ENCODE measurements at regions not wholly inside any gene's neighbourhood (a gene's known extent, or its start where the extent isn't known, plus 50 kb on each side); places are given as distances from the start of the nearest gene placed in this dataset.

DNA sequence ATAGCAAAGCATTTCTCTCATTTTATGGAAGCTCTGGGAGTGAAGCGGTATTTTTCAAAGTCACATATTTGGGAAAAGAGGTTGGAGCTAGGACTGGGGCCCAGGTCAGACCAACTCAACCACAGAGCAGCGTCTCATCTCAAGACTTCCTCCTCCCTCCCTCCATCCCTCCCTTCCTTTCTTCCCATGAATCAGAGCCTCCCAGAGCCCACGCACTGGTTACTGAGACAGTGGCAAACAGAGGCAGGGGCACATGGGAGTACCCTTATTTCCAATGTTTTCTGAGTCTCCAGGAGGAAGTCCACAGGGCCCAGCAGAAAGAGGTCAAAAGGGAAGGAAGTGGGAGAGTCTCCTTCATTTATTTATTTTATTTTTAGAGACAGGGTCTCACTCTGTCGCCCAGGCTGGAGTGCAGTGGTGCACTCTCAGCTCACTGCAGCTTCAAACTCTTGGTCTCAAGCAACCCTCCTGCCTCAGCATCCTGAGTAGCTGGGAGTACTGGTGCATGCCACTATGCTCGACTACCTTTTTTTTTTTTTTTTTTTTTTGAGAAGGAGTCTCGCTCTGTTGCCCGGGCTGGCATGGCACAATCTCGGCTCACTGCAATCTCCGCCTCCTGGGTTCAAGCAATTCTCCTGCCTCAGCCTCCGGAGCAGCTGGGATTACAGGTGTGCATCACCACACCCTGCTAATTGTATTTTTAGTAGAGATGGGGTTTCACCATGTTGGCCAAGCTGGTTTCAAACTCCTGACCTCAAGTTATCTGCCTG is 52.5 kb upstream of the CDKN2AIPNL start:
- no peak overlapping the region; the same call in 1 of the 2 replicates for H3K4me2 ChIP-seq (ENCODE audit: insufficient read depth, low read length)

DNA sequence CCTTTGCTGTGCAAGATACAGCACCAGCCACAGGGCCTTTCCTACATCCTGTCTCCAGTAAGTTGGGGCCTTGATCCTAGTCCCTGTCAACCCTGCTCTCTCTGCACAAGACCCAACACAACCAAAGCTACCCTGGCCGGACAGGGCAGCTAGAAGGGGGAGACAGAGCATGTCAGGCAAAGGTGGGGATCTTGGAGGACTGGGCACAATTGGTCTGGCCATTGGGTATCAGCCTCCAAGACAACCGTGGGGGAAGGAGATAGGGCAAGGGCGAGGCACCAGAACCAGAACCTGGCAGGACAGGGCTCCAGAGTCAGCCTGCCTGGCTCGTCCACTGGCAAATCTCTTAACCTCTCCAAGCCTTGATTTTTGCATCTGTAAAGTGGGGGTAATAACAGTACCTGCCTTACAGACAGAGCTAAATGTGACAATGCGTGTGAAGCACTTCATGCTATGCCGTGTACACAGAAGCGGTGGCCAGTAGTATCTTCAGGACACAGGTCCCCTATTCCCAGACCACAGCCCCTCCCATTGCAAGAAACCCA is 51.6 kb upstream of the CDKN2AIPNL start:
- no peaks in the 10 kb centered on the region for H3K36me3 ChIP-seq (ENCODE audit: control insufficient read depth, insufficient read depth, low read length)
- H3K9me3 ChIP-seq (replicated peaks; ENCODE audit: control insufficient read depth, insufficient read depth, low read depth, low read length): no peaks in the 10 kb centered on the region
- POLR2A ChIA-PET: interaction anchor here (0.7 kb wide), 1 partner anchor 36 kb away, joined by 3 read pairs; no protein-coding TSS in a partner anchor
- DNase-seq (ENCODE audit: extremely low read depth in 1 of 4, low spot score in 3 of 4) (peak in 1 of 4 experiments; percentile 4), ATAC-seq (no peak), FAIRE-seq (no peak)
- H2AFZ ChIP-seq (ENCODE audit: low read depth, low read length): no peak overlapping the region
- no peak overlapping the region for H3K27ac ChIP-seq (ENCODE audit: extremely low read depth, low read depth, low read length)
- in situ Hi-C loops (cut with MboI): no loop called here
- H3K4me2 ChIP-seq (ENCODE audit: insufficient read depth, low read length): no peak overlapping the region
- H3K27me3 ChIP-seq (ENCODE audit: control insufficient read depth in 2 of 2, insufficient read depth in 2 of 2, low read length in 2 of 2): no peaks in the 10 kb centered on the region
- CTCF ChIA-PET (ENCODE audit: low intra/inter-chr PET ratio): no interaction called here
- H3K9ac ChIP-seq (ENCODE audit: insufficient read depth in 1 of 2, low read depth in 2 of 2, low read length in 2 of 2): no peak overlapping the region; a peak in 1 of 4 replicates
- TF ChIP-seq KDM1A (IDR thresholded peaks at IDR 0.05) (peak; percentile 26 to 61; a peak in 3 of 4 replicates), BCOR (IDR thresholded peaks at IDR 0.05) (peak; percentile 67), RCOR1 (IDR thresholded peaks at IDR 0.05; ENCODE audit: borderline replicate concordance in 1 of 2, low read depth in 2 of 2, low read length in 2 of 2) (0 out of 4 replicates have a peak, but pooled peaks of 1 of the 2 experiments have one; percentile 6), MECOM (CRISPR knock-in tag; IDR thresholded peaks at IDR 0.05) (no peak), ZNF140 (CRISPR knock-in tag; IDR thresholded peaks at IDR 0.05) (no peak), RBM25 (IDR thresholded peaks at IDR 0.05; ENCODE audit: low read depth, low read length, severe bottlenecking) (peak; percentile 45)
- 87% methylated on average over 7 of the region's 7 CpGs for WGBS (ENCODE audit: insufficient coverage, low coverage, missing lambda C conversion rate)
- H3K4me1 ChIP-seq (replicated peaks in 1 of 2; ENCODE audit: control insufficient read depth in 2 of 2, insufficient read depth in 2 of 2, low read length in 2 of 2): peaks cover 34 to 44% of the 10 kb centered on the region in 2 experiments
- no peak overlapping the region for H3K4me3 ChIP-seq
- H3K9me1 ChIP-seq (ENCODE audit: control insufficient read depth, insufficient read depth, low read length): no peaks in the 10 kb centered on the region
- BruUV-seq (replicated peaks): no TSS peak
- H4K20me1 ChIP-seq (replicated peaks; ENCODE audit: control insufficient read depth, insufficient read depth, low read length): no peaks in the 10 kb centered on the region
- H3K79me2 ChIP-seq (ENCODE audit: control insufficient read depth, insufficient read depth, low read length): no peaks in the 10 kb centered on the region
- intact Hi-C loops (cut with micrococcal nuclease): no loop called here

More for the DNA sequence above, 52.5 kb upstream of the CDKN2AIPNL start:
- Histone ChIP-seq H3K79me2 (ENCODE audit: control insufficient read depth, insufficient read depth, low read length) (no peaks in the 10 kb centered on the region), H3K27me3 (ENCODE audit: control insufficient read depth in 2 of 2, insufficient read depth in 2 of 2, low read length in 2 of 2) (no peaks in the 10 kb centered on the region), H3K9ac (ENCODE audit: insufficient read depth in 1 of 2, low read depth in 2 of 2, low read length in 2 of 2) (no peak overlapping the region), H3K4me1 (replicated peaks in 1 of 2; ENCODE audit: control insufficient read depth in 2 of 2, insufficient read depth in 2 of 2, low read length in 2 of 2) (peaks cover 34 to 35% of the 10 kb centered on the region in 2 experiments), H3K36me3 (ENCODE audit: control insufficient read depth, insufficient read depth, low read length) (no peaks in the 10 kb centered on the region), H2AFZ (ENCODE audit: low read depth, low read length) (peak overlapping the region; percentile 29), H3K27ac (ENCODE audit: extremely low read depth, low read depth, low read length) (no peak overlapping the region), H3K4me3 (no peak overlapping the region), H3K9me3 (replicated peaks; ENCODE audit: control insufficient read depth, insufficient read depth, low read depth, low read length) (no peaks in the 10 kb centered on the region), H3K9me1 (ENCODE audit: control insufficient read depth, insufficient read depth, low read length) (no peaks in the 10 kb centered on the region), H4K20me1 (replicated peaks; ENCODE audit: control insufficient read depth, insufficient read depth, low read length) (no peaks in the 10 kb centered on the region)
- DNase-seq (ENCODE audit: extremely low read depth in 1 of 4, low spot score in 3 of 4) (no peak), ATAC-seq (no peak), FAIRE-seq (no peak)
- TF ChIP-seq FOXJ2 (tag; IDR thresholded peaks at IDR 0.05): no peak
- no peak for TF ChIP-seq TRIM28 (IDR thresholded peaks at IDR 0.05)
- no peak for TF ChIP-seq TBL1XR1 (IDR thresholded peaks at IDR 0.05; ENCODE audit: low read length in 2 of 2)
- peak; percentile 15; the same call in 1 of the 2 replicates for TF ChIP-seq SPI1 (IDR thresholded peaks at IDR 0.05; ENCODE audit: borderline replicate concordance, low read depth, low read length)
- TF ChIP-seq XRCC3 (IDR thresholded peaks at IDR 0.05): no peak
- no peak for TF ChIP-seq ZBTB17 (CRISPR knock-in tag; IDR thresholded peaks at IDR 0.05)
- in situ Hi-C loops (cut with MboI) (no loop called here), intact Hi-C loops (cut with micrococcal nuclease) (no loop called here)
- POLR2A ChIA-PET: interaction anchor here (0.5 kb wide), 1 partner anchor 25 kb away, joined by 3 read pairs; no protein-coding TSS in a partner anchor
- BruUV-seq (replicated peaks): no TSS peak
- 72% methylated on average over 9 of the region's 10 CpGs for WGBS (ENCODE audit: insufficient coverage, low coverage, missing lambda C conversion rate)
- CTCF ChIA-PET (ENCODE audit: low intra/inter-chr PET ratio): no interaction called here

Measured in K562 (cell line).